ENCODE measurements at regions not wholly inside any gene's neighbourhood (a gene's known extent, or its start where the extent isn't known, plus 50 kb on each side); places are given as distances from the start of the nearest gene placed in this dataset.

DNA sequence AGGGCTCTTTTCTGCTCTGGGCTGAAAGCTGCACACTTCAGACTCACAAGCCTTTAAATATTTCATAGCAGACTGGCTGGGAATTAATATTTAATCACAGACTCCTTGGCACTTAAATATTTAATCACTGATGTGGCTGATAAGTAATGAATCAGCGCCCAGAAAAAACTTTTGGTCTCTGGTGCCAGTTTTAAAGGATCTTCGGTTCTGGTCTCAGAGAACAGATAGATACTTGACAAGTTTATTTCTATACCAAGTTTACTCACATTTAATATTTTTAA, 201.2 kb downstream of the MYCN start:
- DNase-seq, result no peak

DNA sequence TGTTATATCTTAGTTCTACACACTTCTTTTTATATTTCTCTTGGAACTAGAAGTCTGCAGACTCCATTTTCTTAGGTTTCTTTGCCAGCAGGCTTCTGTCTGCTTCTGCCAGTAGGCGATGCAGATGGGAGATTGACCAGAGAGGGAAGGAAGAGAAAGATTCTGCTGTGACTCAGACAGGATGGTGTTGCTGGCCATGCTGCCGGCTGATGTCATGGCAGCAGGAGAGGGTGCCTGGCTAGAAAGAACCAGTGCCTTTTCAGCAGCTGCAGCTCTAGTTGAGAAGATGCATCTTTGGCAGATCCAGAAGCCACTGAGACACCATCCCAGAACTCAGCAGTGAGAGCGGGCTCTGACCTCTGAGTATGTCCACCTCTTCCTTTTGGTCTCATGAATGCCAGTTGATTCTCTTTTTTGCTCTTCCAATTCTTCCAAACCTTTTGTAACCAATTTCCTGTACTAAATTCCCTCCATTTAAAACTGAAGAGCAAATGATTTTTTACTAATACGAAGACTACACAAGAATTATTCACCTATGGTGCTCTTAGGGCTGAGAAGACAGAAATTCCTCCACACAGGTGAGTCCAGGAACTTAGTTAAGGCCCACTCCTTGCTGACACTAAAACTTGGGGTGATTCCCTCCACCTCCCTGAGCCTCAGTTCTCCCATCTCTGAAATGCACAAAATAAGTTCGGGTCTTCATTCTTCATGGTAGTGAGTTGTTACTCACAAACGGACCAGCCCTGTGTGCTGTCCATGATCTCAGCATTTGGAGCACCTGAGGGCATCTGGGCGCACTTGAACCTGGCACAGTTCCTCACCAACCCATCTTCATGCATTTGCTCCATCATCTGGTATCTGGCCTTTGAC, 200.7 kb downstream of the MYCN start:
- no peak for DNase-seq

DNA sequence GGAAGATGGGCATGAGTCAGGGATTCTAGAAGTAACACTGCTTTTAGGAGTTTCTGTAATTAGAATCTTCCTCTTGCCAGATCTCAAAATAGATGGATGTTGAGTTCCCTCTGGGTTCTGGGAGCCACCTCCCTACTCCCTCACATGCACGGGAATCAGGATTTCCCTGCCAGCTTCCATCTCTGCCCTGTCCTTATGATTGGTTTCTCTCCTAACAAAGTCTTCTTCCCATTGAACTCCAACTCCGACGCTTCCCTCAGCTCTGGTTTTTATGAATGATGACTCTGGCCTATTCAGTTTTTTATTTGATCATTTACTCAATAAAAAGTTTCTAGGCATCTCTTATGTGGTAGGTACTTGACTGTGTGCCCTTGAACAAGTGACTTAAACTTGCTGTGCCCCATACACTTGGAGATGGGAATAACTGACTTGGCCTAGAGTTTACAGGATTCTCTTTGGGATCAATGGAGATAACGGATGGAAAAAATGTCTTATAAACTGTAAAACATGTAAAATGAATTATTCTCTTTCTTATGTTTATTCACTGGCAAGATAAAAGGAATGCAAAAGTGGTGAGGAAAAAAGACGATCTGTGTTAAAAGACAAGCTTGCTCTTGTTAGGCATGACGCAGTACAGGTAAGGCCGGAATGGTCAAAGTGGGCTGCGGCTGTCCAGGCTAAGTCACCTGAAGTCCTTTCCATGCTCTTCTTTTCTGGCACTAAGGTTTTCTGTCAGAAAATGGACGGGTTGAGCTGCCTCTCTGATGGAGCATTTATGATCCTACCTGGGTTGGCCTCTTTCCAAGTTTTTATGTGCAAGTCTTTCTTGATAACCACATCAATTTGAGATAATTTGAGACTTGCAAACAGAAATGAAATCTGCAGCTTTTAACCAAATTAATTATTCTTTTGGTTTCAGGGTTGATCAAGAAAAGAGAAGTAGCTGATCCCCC, 199.6 kb downstream of the MYCN start:
- DNase-seq, result peak in 1 of 3 experiments; percentile 34

DNA sequence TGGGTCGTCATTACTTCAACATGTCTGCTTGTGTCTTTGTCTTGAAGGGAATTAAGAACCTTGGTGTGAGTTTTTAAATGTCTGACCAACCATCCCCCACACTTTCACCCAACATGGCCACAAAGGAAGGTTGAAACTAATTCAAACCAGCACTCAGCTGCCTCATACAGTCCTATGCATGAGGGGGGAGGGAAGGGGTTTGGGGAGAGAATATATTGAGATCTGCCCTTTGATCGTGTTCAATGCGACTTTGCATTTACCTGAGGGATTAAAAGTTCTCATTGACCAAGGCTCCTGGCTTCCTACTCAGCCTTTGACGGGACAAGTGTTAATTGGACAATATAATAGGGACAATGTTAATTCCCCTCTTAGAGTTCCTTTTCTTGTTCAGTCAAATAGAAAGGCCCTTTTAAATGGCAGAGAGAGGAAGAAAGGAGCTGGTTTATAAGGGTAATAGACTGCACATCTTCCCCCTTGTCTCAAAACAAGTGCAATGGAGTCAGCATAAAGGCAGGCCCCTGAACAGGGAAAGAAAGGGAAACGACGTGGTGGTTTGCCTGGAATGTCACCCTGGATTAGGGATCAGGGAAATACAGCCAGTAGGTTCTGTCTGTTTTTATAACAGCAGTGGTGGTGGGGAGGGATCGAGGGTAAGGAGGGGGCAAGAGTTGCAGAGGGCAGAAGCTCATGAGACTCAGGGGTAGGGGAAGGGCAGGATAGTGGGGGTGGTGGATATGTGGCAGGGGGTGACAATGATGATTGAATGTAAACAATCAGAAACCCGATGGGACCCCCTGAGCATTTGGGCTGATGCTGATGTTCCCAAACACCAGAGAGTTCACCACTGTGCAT, 198.7 kb downstream of the MYCN start:
- no peak for DNase-seq

DNA sequence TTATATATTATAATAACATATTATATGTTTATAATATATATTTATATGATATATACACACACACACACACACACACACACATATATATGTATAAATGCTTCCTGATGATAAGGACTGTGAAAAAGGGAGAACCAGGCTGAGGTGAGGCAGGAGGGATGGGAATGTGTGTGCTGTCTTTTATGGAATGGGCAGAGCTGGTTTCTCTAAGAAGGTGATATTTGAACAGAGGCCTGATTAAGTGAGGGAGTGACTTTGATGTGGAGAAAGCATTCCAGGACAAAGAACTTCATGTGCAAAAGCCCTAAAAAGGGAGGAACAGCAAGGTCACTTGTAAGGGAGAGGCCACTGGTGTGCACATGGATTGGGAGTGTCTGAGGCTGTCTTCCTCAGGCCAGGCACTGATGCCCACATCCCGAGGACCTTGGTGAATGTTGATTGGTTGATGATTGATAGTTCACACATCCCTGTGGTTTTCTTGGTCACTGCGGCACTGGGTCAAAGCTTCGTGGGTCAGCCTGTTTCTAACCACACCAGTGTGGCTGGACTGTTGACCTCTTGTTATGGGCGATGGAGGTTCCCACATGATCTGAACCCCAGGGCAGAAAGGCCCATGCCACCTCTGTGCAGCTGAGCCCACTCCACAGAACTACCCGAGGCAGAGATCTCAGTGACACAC, 196.9 kb downstream of the MYCN start:
- DNase-seq, result no peak

DNA sequence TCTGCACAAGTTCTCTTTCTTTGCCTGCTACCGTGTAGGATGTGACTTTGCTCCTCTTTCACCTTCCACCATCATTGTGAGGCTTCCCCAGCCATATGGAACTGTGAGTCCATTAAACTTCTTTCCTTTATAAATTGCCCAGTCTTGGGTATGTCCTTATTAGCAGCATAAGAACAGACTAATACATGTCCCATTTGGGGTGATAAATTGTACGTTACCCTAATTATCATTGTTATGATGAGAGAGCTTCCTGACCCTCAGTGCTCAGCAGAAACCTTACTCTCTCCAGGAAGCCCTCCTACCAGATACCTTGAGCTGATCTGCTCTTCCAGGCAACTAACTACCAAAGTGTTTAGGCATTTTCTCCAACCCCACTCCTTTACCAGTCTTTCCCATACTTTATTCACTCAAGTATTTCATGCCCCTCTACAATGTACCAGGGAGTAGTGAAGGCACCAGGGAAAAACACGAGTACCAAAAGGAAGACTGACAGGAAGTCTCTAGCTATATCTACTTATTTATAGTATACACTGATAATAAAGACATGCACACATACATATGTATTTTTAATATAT, 196.2 kb downstream of the MYCN start:
- DNase-seq, result no peak

DNA sequence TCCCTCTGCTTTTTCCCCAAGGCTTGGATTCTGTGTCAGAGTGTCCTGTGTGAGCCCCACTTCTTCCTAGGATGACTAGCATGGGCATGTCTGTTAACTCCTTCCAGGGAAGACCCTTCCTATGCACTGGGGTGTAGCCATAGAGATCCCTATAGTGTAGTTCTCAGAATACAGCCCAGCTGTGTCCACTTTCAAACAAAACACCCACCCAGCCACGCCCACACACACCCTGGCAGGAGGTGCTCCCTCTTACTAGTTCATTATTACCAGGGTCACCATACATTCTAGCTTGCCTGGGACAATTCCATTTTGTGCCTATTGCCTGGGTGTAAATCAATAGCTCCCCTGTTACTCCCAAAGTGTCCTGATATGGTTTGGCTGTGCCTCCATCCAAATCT, 195.6 kb downstream of the MYCN start:
- no peak for DNase-seq

DNA sequence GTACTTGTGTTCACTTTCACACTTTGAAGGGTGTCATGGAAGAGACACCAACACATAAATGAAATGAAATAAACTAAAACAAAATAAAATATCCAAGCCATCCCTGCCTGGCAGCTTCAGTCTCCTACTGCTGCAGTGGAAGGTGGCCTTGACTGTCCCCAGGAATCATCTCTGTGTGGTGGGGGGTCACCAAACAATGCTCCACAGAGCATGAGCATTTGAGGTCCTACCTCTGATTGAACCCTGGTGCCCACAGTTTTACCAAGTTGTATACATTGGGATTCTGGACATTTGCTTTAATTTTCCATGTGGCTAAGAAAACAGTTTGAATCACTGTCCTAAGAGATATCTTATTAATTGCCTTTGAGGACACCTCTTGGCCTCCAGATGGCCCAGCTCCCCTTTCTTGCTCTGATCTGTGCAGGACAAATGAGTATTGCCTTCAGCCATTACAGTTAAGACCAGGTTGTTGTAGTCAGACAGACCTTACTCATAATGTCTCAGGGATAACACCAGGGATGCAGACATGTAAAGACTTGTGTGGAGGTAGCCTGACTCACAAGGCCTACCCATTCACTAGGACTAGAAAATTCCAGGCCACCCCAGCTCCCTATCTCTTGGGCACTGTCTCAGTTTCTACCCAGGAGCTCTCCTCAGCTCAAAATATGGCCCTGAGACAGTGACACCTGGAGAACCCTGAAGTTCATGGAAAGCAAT, 195.0 kb downstream of the MYCN start:
- DNase-seq, result no peak

DNA sequence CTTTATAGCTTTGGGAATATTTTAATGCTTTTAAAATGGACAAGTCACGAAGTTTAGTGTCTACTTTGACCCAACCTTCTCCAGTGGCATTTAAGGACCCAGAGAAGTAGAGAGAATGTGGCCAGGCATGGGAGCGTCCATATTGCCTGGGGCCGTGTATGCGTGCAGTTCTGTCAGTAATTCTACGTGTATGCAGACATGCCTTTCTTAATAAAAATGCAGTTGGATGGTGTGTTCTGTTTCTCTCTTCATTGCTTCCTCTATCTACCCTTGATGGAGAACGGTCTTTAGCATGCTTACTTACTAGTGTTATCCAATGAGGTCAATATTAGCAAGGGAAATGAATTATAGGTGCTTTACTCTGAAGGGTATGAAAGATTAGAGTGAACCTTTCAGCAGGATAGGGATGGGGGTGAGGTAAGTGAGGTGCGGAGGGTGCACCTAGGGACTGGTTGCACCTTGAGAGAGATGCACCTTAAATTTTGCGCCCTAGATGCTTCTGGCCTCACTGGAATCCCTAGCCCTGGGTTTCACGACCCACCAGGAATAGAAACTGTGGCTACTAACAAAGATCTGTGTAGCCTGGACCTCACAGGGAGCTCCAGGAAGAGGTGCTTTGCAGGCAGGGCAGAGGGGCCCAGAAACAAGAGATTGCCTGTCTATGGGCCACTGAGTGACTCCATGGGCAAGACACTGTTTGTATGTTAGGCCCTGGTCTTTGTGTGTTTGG, 194.3 kb downstream of the MYCN start:
- DNase-seq, result no peak

DNA sequence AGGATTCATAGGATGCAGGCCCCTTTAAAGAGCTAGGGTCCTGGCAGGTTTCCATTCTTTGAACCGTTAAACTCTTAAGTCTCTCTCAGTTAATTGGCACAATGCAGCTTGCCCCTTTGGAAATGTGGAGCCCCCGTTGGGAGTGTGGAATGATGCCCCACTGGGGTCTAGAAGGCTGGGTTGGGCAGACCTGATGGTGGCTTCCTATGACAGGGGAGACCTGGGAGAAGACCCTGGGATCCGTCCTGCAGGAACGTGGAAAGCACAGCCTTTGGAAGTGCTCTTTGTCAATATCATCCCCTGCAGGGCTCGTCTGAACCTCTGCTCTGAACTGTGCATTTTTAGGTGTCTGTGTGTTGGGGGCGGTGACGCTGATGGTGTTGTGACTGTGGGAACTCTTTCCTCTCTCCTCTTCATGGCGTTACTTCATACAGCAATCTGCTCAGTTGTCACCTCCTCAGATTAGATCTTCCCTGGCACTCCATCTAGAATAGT, 190.6 kb downstream of the MYCN start:
- no peak for DNase-seq

DNA sequence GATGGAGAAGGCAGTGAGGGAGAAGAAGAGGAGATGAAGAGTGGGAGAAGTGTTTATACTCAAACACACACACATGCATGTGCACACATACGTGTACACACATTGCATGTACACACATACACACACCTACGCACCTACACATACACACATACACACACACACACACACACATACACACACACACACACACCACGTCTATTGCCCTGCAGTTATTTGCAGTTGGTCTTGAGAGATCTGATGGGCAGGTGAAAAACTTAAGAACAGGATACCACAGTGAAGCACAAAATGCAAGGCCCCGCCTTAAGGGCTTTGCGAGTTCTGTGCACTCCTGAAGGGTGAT, 190.2 kb downstream of the MYCN start:
- no peak for DNase-seq

DNA sequence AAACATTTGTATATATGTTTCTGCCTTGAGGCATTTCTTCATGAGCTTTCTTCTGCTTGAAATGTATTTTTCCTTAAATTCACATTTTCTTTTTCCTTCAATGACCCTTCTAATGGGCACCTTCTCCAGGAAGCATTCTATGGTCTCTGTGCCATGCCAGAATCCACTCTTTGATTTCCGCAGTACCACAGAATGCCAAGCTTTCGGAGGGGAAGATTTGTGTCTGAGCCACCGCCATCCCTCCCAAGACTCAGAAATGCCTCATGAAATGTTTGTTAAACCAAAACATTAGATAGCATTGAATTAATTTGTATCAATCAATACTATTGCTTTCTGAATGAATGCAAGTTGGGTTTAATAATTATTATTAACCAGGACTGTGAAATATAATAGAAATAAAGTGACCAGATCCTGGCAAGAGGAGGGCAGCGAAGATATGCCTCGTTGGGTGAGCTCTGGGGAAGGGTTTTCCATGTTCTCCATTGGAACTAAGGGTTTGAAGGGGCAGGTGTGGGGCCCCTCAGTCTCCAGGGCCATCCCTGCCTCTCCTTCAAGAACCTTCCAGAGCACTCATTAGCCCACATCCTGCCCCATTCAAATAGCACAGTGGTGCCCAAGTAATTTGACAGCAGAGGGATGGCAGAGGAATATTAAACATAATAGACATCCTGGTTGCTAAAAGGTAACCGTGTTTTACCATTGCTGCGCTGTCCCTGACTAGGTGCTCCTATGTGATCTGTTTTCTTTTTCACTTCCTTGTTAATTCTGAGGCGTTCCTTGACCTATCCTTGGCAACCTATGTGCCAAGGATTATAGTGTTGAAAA, 189.6 kb downstream of the MYCN start:
- no peak for DNase-seq

DNA sequence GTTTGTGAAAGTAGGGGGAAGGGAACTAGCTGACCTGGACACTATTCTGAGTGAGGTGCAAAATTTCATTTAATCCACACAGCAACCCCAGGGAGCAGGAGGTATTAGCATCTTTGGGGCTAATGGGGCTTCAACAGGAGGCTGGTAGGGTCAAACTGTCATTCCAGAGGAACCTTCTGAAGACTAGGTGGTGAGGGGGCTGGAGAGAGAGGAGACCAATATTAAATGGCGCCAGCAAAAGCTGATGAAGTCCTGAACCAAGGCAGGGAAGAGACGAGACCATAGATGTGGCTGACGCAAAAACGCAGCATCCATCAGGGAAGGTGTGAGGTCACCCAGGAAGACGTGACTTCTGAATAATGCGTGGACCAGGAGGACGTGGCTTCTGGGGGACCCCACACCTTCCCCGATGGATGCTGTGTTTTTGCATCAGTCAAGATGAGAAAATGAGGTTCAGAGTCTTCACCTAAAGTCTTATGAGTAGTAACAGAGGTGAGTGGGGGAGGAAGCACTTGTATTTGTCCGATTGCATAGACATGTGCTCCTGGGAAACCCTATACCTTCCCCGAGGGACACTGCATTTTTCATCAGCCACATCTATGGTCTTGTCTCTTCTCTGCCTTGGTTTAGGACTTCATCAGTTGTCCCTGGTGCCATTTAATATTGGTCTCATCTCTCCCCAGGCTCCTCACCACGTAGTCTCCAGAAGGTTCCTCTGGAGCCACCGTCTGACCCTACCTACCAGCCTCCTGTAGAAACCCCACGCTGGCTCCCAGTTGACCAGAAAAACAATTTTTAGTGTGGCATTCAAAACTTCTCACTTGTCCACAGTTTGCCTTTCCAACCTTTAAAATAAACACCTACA, 188.6 kb downstream of the MYCN start:
- DNase-seq, result no peak

DNA sequence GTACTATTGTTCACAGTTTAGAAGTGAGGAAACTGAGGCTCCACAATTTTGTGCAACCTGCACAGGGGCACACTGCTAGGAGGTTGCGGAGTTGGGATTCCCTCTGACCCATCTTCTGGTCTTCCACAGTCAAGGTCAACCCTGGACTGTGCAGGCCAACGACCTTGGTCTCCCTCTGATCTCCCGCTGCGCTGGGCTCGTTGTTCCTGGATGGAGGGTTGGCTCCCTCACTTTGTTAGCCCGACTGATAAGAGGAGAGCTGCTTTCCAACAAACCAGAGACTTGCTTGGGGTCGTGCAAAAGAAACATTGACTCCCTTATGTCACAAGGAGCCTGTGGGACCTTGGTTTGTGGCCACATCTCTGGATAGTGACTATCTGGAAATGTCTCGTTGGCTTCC, 187.6 kb downstream of the MYCN start:
- no peak for DNase-seq

DNA sequence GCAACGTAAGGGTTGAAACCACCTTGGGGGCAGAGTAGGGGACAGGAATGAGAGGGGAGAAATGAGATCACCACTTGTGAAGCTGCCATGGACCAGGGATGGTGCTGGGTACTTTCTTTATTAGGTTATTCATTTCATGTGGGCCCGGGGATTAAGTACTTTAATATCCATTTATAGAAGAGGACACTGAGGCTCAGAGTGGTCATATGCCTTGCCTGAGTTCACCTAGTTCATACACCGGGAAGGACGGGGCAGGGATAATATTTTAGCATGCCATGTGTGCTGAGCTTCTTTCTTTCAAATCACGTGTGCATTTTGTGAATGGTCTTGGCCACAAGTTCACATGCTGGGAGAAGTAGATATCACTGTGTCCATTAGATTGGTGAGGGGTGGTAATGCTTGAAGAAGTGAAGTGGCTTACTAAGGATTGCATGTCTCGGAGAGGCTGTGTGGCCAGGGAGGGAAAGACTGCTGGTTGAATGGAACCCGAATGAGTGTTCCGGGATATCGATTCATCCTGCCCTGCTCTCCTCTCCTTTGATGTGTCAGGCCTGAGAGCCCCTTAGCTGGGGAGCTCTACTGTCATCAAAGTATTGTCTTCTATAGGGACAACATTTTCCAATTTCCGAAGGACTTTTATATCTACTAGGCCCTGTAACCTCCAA, 187.1 kb downstream of the MYCN start:
- DNase-seq, result no peak

DNA sequence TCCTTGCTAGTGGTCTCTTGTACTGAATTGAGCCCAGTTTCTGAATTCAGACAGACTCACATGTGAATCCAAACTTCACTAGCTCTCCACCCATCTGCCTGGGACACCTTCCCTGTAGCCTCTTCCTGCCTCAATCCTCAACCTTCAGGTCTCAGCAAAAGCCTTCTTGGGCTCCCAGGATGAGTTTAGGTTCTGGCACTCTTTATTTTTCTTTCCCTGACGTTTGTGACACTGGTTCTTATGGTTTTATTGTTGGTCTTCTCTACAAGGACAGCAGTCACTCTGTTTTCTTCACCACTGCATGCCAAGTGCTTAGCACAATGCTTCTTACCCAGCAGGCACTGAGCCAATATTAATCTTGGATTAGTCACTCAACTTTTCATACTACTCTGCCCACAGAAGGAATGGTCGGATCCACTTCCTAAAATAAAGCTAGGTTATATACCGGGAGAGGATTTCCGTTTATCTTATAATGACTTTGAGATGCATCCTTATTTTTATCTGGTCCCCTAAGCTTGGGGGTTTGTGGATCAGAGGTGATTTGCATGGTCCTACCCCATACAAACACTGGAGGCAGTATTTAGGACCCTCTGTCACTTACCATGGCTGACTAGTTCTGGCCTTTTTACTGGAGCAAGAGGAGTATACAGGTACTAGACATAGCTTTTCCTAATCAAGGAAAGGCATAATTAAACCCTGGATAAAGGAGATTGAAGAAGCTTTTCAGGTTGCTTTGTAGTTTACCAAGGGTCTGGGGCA, 186.3 kb downstream of the MYCN start:
- no peak for DNase-seq

Measured in NCI-H1417 (cell line).